GM19351 (cell line): ENCODE measurements at regions not wholly inside any gene's neighbourhood (a gene's known extent, or its start where the extent isn't known, plus 50 kb on each side); places are given as distances from the start of the nearest gene placed in this dataset.

ENCODE experiments used
- ATAC-seq: cut with Tn5 transposase; IDR thresholded peaks from one replicate; pipeline ENCODE4 v1.9.1; 2021; ENCODE audit warnings: mild to moderate bottlenecking, moderate library complexity; ENCODE audit not compliant: unreplicated experiment

DNA sequence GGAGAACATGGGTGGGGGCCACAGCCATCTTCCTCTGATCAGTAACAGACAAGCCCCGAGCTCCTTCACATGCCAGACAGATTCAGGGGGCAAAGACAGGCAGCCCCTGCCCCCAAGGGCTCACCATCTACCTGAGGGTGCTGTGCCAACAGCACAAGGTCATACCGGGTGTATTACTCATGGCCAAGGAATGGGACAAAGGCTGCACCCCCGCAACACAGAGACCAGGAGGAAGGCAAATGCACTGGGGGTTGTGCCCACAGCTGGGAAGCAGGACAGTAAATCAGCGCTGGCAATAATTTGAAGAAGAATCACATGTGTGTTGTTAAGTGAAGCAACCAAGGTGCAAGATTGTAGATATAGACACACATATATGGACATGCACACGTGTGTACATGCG, 137.1 kb downstream of the C16orf95 start:
- no peak for ATAC-seq

- ATAC-seq = no peak
Observed at GRCh38 chr16:87182759-87183158, 134.4 kb downstream of the C16orf95 start.

- ATAC-seq = no peak
Observed at GRCh38 chr16:87183647-87184046, 133.5 kb downstream of the C16orf95 start.

DNA sequence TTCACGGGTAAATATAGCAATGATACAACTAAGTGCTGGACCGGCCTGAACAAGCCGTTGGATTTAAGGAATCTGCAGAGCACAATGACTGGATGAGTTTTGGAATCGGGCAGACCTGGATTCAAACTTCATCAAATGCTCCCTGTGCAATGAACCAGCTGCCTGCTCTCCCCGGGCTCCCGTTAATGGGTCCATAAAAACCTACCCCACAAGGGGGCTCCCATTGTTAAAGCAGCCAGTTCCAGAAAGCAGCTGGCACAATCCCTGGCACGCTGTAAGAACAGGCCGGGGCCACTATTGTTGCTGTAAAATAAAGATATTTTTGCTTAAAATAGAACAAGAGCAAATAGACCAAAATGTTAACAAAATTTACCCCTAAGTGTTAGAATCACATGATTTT, 131.9 kb downstream of the C16orf95 start:
- ATAC-seq = no peak

DNA sequence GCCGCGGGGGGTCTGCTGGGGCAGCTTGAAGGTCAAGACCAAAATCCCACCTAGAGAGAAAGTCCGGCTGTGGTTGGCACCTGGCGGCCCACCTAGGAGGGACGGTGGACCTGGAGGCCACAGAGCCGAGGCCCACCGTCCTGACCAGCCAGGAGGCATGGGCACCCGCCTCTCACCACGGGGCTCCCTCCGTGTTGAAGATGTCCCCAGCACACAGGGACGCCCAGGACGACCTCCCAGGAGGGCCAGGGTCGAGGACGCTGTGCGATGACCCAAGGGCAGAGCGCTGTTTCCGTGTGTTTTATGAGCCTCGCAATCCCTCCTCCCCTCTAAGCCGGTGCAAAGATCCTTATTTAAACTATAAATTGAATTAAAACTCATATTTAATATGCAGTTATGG, 131.2 kb downstream of the C16orf95 start:
- ATAC-seq = no peak

- ATAC-seq = no peak
Observed at GRCh38 chr16:87186446-87186845, 130.7 kb downstream of the C16orf95 start.

GRCh38 chr16:87186876-87187533, 130.2 kb downstream of the C16orf95 start:
- ATAC-seq = no peak

- ATAC-seq = no peak
Observed at GRCh38 chr16:87188104-87188503, 129.1 kb downstream of the C16orf95 start.

DNA sequence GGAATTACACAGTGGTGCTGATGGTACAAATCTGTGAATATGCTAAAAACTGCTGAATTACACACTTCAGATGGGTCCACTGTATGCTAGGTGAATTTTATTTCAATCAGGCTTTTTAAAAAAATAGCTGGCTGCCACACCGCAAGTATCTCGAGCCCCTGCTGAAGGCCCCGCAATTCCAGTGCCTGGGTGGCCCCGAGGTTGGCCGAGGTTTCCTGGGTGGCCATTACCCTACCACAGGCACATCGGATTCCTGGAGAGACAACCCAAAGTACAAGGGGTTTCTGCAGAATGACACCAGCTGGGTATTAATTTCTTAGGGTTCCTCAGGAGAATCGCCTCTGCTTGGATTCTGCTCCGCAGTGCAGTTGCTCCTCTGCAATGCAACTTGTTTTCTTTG, 127.8 kb downstream of the C16orf95 start:
- ATAC-seq = no peak

DNA sequence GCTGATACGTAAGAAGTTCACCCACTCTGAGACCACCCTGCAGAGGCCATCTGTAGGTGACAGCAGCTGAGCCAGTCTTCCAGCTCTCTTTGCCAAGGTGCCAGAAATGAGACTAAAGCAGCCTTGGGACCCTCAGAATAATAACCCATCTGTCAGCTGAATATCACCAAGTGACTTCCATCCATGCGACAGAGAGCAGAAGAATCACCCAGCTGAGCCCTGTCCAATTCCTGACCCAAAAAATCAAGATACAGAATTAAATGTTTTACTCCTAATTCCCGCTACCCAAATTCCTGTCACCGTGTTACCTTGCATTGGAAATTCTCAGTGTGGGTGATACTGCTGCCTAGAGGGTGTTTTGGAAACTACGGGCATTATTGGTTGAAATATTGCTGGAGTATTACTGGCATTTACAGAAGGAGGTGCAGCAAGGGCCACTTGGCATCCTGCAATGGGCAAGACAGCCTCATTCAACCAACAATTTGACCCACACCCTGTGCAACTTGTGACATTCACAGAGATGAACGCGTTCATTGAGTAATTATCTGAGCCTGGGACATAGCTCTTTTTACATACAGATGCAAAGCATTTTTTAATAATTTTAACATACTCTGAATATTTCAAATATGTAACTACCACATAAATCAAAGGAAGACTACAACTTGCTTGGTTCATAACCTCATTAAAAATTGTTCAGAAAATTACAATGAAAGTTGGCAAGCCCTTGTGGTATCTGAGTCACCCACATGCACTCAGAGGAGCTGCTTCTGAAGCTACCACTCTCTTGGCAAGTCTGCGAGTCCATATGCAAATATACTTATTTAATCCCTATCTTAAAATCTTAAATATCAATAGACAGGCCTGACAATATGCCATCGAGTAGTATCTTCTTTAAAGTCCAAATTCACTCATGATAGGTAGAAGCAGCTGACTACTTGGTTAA, 126.6 kb downstream of the C16orf95 start:
- no peak for ATAC-seq

- ATAC-seq = no peak
Observed at GRCh38 chr16:87192452-87193073, 124.6 kb downstream of the C16orf95 start.

GRCh38 chr16:87194172-87194571, 123.0 kb downstream of the C16orf95 start:
- ATAC-seq = no peak

DNA sequence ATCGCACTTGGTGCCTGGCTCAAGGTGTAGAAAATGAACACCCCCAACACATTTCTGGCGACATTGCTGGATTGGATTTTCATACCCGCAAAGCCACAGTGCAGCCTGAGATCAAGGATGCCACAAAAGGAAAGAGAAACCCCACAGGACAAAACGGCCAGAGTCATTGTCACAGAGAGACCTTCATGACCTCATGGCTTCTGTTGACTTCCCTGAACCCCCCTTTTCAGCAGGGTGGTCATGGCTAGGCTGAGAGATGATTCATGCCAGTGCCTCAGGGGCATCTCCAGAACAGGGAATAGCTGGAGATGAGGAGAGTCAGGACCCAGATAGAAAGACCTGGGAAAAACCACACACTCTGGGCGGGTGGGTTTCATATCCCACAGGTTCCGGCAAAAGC, 122.0 kb downstream of the C16orf95 start:
- ATAC-seq = no peak

GRCh38 chr16:87196231-87196630, 121.0 kb downstream of the C16orf95 start:
- ATAC-seq = no peak

GRCh38 chr16:87196661-87197060, 120.5 kb downstream of the C16orf95 start:
- no peak for ATAC-seq

DNA sequence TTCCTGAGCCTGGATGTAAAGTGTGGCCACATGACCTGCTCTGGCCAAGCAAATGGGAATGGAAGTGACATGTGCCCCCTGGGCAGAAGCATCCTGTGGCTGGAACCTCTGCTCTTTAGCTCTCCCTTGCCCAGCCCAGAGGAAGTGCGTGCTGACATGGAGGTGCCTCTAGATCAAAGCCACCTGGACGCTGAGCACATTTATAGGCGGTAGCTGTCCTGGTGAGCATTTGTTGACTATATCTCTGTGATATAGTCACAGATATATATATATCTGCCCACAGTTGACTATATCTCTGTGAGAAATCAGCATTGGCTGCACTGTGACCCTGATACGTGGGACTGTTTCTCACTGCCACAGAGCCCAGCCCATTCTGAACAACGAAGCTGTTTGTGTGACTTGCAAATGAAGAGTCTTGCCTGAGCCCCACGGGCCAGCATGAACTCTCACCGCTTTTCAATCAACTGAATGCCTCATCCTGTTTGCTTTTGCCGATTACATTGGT, 118.8 kb downstream of the C16orf95 start:
- no peak for ATAC-seq

DNA sequence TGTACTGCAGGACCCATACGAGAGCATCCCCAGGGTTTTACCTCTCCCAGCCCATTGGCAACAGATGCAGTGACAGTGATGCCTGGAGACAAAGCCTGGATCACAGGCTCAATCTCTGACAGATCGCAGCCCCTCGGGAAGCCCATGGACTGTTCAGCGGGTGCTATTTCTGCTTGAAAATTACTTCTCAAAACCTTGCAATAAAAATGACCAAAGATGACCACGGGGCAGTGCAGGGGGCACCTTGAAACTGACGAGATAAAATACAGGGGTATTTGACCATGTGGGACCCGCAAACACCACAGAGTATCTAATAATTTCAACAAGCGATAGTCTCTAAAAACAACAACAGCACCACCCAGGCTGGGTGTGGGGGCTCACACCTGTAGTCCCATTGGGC, 118.3 kb downstream of the C16orf95 start:
- ATAC-seq = no peak

DNA sequence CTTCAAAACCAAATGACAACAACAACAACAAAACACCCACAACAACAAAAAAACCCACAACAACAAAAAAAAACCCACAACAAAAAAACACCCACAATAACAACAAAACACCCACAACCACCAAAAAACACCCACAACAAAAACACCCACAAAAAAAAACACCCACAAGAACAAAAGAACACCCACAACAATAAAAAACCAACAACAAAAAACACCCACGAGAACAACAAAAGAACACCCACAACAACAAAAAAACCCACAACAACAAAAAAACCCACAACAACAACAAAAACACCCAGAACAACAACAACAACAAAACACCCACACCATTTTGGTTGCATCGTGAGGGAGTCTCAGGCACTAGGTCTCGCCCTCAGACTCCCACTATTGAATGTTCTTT, 117.8 kb downstream of the C16orf95 start:
- no peak for ATAC-seq

GRCh38 chr16:87199901-87200300, 117.3 kb downstream of the C16orf95 start:
- ATAC-seq = no peak

DNA sequence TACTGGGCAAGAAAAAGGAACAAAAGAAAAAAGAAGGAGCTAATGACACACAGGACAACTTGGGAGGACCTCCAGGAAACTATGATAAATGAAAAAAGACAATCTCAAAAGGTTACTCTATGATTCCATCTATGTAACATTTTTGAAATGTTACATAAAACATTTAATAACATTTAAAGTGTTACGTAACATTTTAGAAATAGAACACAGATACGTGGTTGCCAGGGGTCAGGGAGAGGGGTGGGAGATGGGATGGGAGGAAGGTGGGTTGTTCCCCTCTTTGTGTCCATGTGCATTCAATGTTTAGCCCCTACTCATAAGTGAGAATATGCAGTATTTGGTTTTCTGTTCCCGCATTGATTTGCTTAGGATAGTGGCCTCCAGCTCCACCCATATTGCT, 116.6 kb downstream of the C16orf95 start:
- ATAC-seq = no peak

DNA sequence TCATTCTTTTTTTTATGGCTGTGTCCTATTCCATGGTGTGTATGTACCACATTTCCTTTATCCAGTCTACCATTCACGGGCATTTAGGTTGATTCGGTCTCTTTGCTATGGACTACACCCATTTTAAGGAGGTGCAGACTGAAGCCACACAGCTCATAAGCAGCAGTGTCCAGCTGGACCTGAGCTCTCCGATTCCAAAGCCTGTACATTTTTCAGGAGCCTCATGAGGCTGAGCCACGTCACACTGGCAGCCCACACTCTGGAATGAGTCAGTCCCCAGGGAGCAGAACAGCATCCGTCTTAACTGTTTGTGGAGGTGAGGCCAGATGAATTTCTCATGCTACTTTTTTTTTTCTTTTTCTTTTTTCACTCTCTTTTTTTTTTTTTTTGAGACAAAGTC, 116.1 kb downstream of the C16orf95 start:
- no peak for ATAC-seq

DNA sequence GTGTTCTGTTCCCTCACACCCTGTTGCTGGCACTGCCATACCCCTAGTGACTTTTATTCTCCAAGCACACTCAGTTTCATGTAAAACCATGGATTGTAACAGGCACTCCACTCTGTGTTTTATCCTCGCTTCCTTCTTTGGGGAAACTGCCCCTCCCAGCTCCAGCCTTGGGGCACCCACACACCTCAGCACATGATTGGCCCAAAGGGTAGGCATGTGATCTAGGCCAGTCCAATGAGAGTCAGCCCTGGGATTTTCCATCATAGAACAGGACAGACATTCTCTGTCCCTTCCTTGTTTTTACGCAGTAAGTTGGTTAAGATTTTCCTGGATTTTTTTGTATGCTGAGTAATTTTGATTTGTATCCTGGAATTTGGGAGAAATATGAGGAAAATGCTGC, 115.4 kb downstream of the C16orf95 start:
- no peak for ATAC-seq
